GM12878 (cell line): ENCODE measurements at regions not wholly inside any gene's neighbourhood (a gene's known extent, or its start where the extent isn't known, plus 50 kb on each side); places are given as distances from the start of the nearest gene placed in this dataset.

Experiments used
- ASH2L ChIP-seq: fragments of 300-600, 200-600 bp; sonication (generic); IDR thresholded peaks from 2 replicates; pipeline ENCODE4 v1.6.1; 2017; ENCODE audit warnings: low read depth, mild to moderate bottlenecking, borderline replicate concordance
- ATF7 ChIP-seq: fragments of 450-650 bp; IDR thresholded peaks from 2 replicates; pipeline ENCODE4 v1.6.1; 2016; ENCODE audit warnings: low read depth, mild to moderate bottlenecking
- BHLHE40 ChIP-seq, 2 experiments: fragments of 450-650 bp in 1 of 2; IDR thresholded peaks; 2 replicates each; pipeline ENCODE4 v1.6.1; 2011 to 2017; ENCODE audit warnings: low read depth in 2 of 2, borderline replicate concordance in 1 of 2, improper control_type of control experiment in 1 of 2, low read length in 1 of 2, mild to moderate bottlenecking in 1 of 2
- EP300 ChIP-seq, 2 experiments: fragments of 150-350 bp in 1 of 2; IDR thresholded peaks; 2 replicates each; pipeline ENCODE4 v1.6.1; 2011 to 2012; ENCODE audit warnings: low read depth in 2 of 2, low read length in 2 of 2, borderline replicate concordance in 1 of 2, improper control_type of control experiment in 1 of 2, inconsistent platforms in 1 of 2; ENCODE audit not compliant: control insufficient read depth in 1 of 2
- EZH2 ChIP-seq: IDR thresholded peaks from 2 replicates; pipeline ENCODE4 v1.6.1; 2012; ENCODE audit warnings: low read depth, mild to moderate bottlenecking, control low read depth, inconsistent platforms, low read length, borderline replicate concordance; ENCODE audit not compliant: control insufficient read depth
- GATAD2B ChIP-seq: fragments of 450-650 bp; conservative IDR thresholded peaks from 2 replicates; pipeline ENCODE4 v1.6.1; 2017; ENCODE audit warnings: low read depth, mild to moderate bottlenecking, moderate library complexity
- IKZF1 ChIP-seq: fragments of 450-650 bp; conservative IDR thresholded peaks from 2 replicates; pipeline ENCODE4 v1.6.1; 2017; ENCODE audit warnings: antibody characterized with exemption, mild to moderate bottlenecking
- IRF4 ChIP-seq: IDR thresholded peaks from 2 replicates; pipeline ENCODE4 v1.6.1; 2011; ENCODE audit warnings: low read depth, low read length
- NBN ChIP-seq: fragments of 450-650 bp; IDR thresholded peaks from 2 replicates; pipeline ENCODE4 v1.6.1; 2016
- PBX3 ChIP-seq: IDR thresholded peaks from 2 replicates; pipeline ENCODE4 v1.6.1; 2011; ENCODE audit warnings: mild to moderate bottlenecking, low read depth, low read length, moderate library complexity; ENCODE audit not compliant: insufficient replicate concordance
- POLR2A ChIP-seq: IDR thresholded peaks from 2 replicates; pipeline ENCODE4 v1.6.1; 2011; ENCODE audit warnings: low read depth, mild to moderate bottlenecking, low read length
- POU2F2 ChIP-seq: IDR thresholded peaks from 3 replicates; pipeline ENCODE4 v1.6.1; 2011; ENCODE audit warnings: low read depth, mild to moderate bottlenecking, low read length, borderline replicate concordance
- RAD21 ChIP-seq: IDR thresholded peaks from 2 replicates; pipeline ENCODE4 v1.6.1; 2011; ENCODE audit warnings: mild to moderate bottlenecking, low read depth, low read length, moderate library complexity; ENCODE audit not compliant: insufficient read depth
- SIX5 ChIP-seq: IDR thresholded peaks from 2 replicates; pipeline ENCODE4 v1.6.1; 2011; ENCODE audit warnings: mild to moderate bottlenecking, low read depth, low read length, moderate library complexity; ENCODE audit not compliant: severe bottlenecking
- SMAD5 ChIP-seq: IDR thresholded peaks from 2 replicates; pipeline ENCODE4 v1.6.1; 2016; ENCODE audit warnings: antibody characterized with exemption, low read depth
- SPI1 ChIP-seq: IDR thresholded peaks from 2 replicates; pipeline ENCODE4 v1.6.1; 2011; ENCODE audit warnings: low read depth, mild to moderate bottlenecking, low read length, moderate library complexity, borderline replicate concordance; ENCODE audit not compliant: insufficient read depth
- SUPT20H ChIP-seq: IDR thresholded peaks from 2 replicates; pipeline ENCODE4 v1.6.1; 2011; ENCODE audit warnings: low read depth, mild to moderate bottlenecking, low read length, moderate library complexity, borderline replicate concordance; ENCODE audit not compliant: control insufficient read depth
- TARDBP ChIP-seq: IDR thresholded peaks from 2 replicates; pipeline ENCODE4 v1.6.1; 2016; ENCODE audit warnings: borderline replicate concordance
- TBL1XR1 ChIP-seq: IDR thresholded peaks from 2 replicates; pipeline ENCODE4 v1.6.1; 2012; ENCODE audit warnings: low read depth, low read length, improper control_type of control experiment
- USF2 ChIP-seq: IDR thresholded peaks from 2 replicates; pipeline ENCODE4 v1.6.1; 2011; ENCODE audit warnings: low read depth, low read length, improper control_type of control experiment, borderline replicate concordance
- WRNIP1 ChIP-seq: IDR thresholded peaks from 2 replicates; pipeline ENCODE4 v1.6.1; 2011; ENCODE audit warnings: low read depth, low read length, improper control_type of control experiment, borderline replicate concordance
- YBX1 ChIP-seq: fragments of 450-650 bp; IDR thresholded peaks from 2 replicates; pipeline ENCODE4 v1.6.1; 2016; ENCODE audit warnings: antibody characterized with exemption
- ZNF217 ChIP-seq: fragments of 450-650 bp; IDR thresholded peaks from 2 replicates; pipeline ENCODE4 v1.6.1; 2017; ENCODE audit warnings: antibody characterized with exemption, mild to moderate bottlenecking
- ZNF622 ChIP-seq: fragments of 450-650 bp; IDR thresholded peaks from 2 replicates; pipeline ENCODE4 v1.6.1; 2017; ENCODE audit warnings: mild to moderate bottlenecking, inconsistent platforms
- ZZZ3 ChIP-seq: IDR thresholded peaks from 2 replicates; pipeline ENCODE4 v1.6.1; 2011; ENCODE audit warnings: low read depth; ENCODE audit not compliant: control insufficient read depth, insufficient read length
- TF ChIP-seq, protein P1 (sequence below): fragments of 450-650 bp; IDR thresholded peaks from 2 replicates; pipeline ENCODE4 v1.6.1; 2016; ENCODE audit warnings: mild to moderate bottlenecking
- TF ChIP-seq, protein P2 (sequence below): fragments of 450-650 bp; formaldehyde crosslinking; IDR thresholded peaks from 2 replicates; pipeline ENCODE4 v1.5.0; 2022; ENCODE audit warnings: mild to moderate bottlenecking, missing genetic modification characterization

DNA sequence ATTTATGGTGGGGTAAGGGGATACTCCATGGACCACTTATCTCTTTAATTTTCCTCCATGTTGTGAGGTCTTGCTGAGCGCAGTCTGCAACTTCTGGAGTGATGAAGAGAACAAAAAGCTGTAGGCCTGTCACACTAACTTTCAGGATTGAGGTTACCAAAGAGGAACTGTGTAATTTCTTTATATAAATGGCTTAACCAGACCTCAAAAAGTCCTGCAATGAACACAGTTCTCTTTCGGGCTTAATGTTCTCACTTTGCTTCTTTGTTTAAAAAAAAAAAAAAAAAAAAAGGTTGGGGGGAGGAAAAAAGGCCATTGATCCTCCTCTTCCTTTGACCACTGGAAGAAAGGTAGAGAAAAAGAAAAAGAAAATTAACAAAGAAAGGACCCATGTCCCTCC is 86.8 kb upstream of the SOX9 start (continued):
- no peak for TF ChIP-seq TARDBP
- TF ChIP-seq EP300 (IDR thresholded peaks at IDR 0.05; ENCODE audit: borderline replicate concordance in 1 of 2, control insufficient read depth in 1 of 2, low read depth in 2 of 2, low read length in 2 of 2): peak; percentile 45 to 82; a peak in 3 of 4 replicates
- no peak for TF ChIP-seq TBL1XR1
- TF ChIP-seq USF2: no peak
- no peak for TF ChIP-seq GATAD2B
- TF ChIP-seq ASH2L: no peak
- peak; percentile 85 for TF ChIP-seq IRF4
- no peak for TF ChIP-seq SMAD5
- TF ChIP-seq BHLHE40 (IDR thresholded peaks at IDR 0.05; ENCODE audit: borderline replicate concordance in 1 of 2, low read depth in 2 of 2, low read length in 1 of 2): no peak
- TF ChIP-seq NBN: 0 out of 2 replicates have a peak, but pooled peaks have one; percentile 58
- TF ChIP-seq RAD21: 0 out of 2 replicates have a peak, but pooled peaks have one; percentile 1
- TF ChIP-seq EZH2: no peak
- TF ChIP-seq POU2F2: peak; percentile 63; the same call in 2 of the 3 replicates
- peak; percentile 52 for TF ChIP-seq IKZF1
- TF ChIP-seq, protein P1, sequence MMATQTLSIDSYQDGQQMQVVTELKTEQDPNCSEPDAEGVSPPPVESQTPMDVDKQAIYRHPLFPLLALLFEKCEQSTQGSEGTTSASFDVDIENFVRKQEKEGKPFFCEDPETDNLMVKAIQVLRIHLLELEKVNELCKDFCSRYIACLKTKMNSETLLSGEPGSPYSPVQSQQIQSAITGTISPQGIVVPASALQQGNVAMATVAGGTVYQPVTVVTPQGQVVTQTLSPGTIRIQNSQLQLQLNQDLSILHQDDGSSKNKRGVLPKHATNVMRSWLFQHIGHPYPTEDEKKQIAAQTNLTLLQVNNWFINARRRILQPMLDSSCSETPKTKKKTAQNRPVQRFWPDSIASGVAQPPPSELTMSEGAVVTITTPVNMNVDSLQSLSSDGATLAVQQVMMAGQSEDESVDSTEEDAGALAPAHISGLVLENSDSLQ: peak; percentile 60; the same call in 1 of the 2 replicates
- TF ChIP-seq ZZZ3: no peak
- peak; percentile 96 for TF ChIP-seq SPI1
- TF ChIP-seq, protein P2, sequence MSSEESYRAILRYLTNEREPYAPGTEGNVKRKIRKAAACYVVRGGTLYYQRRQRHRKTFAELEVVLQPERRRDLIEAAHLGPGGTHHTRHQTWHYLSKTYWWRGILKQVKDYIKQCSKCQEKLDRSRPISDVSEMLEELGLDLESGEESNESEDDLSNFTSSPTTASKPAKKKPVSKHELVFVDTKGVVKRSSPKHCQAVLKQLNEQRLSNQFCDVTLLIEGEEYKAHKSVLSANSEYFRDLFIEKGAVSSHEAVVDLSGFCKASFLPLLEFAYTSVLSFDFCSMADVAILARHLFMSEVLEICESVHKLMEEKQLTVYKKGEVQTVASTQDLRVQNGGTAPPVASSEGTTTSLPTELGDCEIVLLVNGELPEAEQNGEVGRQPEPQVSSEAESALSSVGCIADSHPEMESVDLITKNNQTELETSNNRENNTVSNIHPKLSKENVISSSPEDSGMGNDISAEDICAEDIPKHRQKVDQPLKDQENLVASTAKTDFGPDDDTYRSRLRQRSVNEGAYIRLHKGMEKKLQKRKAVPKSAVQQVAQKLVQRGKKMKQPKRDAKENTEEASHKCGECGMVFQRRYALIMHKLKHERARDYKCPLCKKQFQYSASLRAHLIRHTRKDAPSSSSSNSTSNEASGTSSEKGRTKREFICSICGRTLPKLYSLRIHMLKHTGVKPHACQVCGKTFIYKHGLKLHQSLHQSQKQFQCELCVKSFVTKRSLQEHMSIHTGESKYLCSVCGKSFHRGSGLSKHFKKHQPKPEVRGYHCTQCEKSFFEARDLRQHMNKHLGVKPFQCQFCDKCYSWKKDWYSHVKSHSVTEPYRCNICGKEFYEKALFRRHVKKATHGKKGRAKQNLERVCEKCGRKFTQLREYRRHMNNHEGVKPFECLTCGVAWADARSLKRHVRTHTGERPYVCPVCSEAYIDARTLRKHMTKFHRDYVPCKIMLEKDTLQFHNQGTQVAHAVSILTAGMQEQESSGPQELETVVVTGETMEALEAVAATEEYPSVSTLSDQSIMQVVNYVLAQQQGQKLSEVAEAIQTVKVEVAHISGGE: no peak
- no peak for TF ChIP-seq ZNF622
- no peak for TF ChIP-seq SIX5
- no peak for TF ChIP-seq WRNIP1
- TF ChIP-seq SUPT20H: no peak
- TF ChIP-seq POLR2A: no peak
- TF ChIP-seq ATF7: peak; percentile 59; the same call in 1 of the 2 replicates
- peak; percentile 29 for TF ChIP-seq PBX3
- TF ChIP-seq ZNF217: no peak
- TF ChIP-seq YBX1: no peak
